Activated CD8-positive, alpha-beta memory T cell treated with anti-CD3 and anti-CD28 coated beads, Interleukin-2, amount 50 U/mL, for 24 hours (primary cell): ENCODE measurements at regions not wholly inside any gene's neighbourhood (a gene's known extent, or its start where the extent isn't known, plus 50 kb on each side); places are given as distances from the start of the nearest gene placed in this dataset.

Experiments used
- DNase-seq: peaks from one replicate; pipeline ENCODE4 v3.0.0-alpha.2; 2020; ENCODE audit errors: extremely low read depth

GRCh38 chr17:65477600-65477999 is 83.8 kb downstream of the AXIN2 start:
- DNase-seq, result no peak

DNA sequence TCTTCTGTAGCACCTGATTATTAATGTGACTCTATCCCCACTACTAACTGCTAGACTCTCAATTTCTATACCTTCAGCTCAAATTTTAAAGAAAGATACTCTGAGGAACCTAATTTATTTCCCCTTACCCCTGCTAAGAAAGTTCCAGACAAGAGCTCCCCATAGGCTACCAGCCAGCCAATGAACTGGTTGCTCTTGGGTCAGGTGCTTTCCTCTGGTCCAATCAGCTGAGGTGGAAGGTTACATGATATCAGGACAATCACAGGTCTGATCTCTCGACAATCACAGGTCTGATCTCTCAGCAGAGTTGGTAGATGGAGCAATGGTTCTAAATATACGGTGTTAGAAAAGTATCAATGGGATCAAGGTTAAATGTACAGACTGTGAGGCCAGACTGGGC is 86.8 kb downstream of the AXIN2 start:
- DNase-seq, result no peak

DNA sequence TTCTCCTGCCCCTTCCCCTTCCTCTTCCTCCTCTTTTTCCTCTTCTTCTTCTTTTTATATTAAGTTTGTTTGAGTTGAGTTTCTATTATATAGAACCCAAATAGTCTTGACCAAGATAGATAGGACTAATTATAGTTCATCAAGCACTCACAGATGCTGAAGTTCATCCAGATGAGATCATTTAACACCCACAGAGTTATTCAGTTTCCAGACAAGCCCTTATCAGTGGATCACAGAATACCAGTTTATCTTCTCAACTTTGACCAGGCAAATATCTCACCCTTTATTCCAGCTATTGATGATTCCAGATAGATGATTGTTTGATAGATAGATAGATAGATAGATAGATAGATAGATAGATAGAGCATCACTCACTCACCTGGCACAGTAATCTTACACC is 87.5 kb downstream of the AXIN2 start:
- DNase-seq, result no peak

DNA sequence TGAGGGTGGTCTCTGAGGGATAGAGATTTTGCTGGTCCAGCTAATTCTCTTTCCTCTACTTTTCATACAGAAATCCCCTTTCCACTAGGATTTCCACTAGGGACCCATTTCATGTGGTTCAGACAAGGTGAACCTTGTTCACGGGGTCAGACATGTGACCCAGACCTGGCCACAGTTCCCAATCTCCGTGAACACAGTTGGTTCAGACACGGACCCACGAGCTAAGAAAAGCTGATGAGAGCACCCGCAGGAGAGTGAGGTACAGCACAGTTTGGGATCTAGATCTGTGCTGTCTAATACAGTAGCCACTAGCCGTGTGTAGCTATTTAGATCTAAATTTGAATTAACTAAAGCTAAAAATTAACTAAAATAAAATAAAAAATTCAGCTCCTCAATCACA is 88.1 kb downstream of the AXIN2 start:
- DNase-seq, result no peak

DNA sequence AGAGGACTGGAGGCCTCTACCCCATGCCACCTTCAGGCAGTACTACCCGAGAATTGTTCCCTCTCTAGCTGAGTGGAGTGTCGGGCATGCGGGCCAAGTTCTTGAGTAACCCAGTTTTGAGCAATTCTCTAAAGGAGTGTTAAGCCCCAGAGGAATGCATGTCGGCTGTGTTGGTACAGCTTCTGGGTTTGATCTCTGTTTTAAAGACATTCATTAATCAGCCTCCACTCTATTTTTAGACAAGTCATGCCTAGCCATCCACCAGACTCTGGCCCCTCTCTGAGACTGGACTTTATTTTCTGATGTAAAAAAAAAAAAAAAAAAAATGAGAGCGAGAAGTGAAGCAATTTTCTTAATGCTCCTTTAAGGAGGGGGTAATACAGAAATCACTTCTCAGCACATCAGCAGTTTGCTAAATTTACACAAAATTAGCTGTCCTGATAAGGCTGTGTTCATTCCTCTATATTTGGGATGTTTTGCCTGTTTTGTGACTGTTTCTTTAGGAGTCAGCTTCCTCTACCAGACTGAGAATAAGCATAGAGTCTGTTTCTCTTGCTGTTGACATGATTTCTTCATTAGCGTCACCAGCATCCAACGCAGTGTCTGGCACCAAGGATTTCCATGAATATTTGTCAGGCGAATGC is 88.7 kb downstream of the AXIN2 start:
- DNase-seq, result no peak

GRCh38 chr17:65470783-65471182 is 90.7 kb downstream of the AXIN2 start:
- DNase-seq, result no peak

GRCh38 chr17:65468321-65468720 is 93.1 kb downstream of the AXIN2 start:
- DNase-seq, result no peak

DNA sequence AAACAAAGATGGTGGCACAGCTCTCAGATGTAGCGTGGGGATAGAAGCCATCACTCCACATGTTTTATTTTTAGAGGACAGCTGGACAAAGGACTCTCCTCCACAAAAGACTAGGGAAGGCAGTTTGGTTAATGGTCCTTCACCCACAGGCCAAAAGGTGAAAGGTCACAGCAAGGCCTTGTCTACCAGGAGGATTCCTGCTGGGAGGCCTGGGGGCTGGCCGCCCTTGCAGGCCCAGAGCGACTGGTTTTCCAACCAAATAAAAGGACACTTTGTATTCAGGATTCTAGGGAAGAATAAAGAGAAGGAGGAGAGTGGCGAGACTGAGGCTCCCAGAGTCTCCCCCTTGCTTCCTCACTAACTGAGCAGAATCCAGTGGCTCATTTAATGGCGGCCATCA is 94.3 kb downstream of the AXIN2 start:
- DNase-seq, result no peak

GRCh38 chr17:65466547-65466946 is 94.9 kb downstream of the AXIN2 start:
- DNase-seq, result no peak

DNA sequence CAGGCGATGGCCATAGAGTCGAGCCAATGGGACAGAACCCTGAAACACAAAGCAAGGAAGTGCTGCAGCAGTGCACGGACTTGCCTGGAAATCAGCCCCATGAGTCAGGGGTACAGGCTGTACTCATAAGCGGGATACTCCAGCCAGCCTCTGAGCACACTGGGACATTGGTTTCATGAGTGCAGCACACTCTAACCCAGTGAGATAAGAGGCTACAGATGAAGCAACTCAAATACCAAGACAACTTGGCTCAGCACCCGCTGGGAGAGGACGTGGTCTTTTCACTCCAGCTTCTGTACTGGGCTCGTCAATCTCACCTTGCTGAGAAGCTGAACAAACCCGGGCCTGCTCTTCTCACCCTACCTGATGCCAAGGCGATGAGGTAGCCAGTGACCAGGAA is 98.2 kb downstream of the AXIN2 start:
- no peak for DNase-seq

DNA sequence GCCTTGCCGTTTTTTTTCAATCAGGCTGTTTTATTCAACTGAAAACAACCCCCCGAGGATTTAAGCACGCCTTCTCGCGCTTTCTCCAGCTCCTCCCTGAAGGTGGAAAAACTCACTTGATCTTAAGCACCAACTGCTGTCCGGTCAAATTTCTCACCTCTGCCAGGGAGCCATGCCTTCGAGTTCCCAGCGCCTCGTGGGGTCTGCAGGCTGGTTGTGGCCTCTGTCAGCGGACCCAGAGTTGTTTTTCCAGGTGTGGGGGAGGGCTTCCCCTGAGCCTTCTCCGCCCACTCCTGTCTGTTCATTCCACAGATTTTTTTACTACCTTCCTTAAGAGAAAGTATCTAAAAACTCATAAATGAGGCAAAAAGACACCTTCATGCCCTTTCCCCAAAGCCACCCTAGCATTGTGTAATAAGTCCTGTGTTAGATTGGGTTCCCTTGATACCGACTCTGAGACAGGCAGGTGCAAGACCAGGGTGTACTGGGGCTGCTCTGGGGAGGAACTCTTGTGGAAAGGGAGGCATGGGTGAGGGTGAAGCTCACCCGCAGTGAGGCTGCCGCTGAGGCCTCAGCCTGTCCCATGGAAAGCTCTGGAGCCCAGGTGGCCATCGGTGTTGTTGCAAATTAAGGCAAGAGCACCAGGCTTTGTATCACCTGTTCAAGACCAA is 101.6 kb downstream of the AXIN2 start:
- DNase-seq, result no peak

- no peak for DNase-seq
Measured at GRCh38 chr17:65457635-65458257, 103.7 kb downstream of the AXIN2 start.

DNA sequence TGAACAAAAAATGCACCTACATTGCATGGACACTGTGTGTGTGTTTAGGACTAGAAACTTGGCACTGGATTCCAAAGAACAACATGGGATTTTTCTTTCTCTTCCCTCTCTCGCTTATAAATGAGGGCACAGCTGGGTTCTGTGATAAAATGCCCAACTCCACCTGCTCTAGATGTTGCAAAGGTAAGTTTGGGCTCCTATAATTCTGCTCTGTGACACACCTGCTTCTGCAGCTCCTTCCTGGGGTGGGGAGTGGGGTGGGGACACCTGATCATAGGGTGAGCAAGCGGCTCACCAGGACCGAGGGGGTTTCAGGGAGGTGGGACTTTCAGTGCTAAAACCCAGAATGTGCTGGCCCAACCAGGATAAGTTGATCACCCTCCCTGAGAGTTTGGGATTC is 104.3 kb downstream of the AXIN2 start:
- no peak for DNase-seq

DNA sequence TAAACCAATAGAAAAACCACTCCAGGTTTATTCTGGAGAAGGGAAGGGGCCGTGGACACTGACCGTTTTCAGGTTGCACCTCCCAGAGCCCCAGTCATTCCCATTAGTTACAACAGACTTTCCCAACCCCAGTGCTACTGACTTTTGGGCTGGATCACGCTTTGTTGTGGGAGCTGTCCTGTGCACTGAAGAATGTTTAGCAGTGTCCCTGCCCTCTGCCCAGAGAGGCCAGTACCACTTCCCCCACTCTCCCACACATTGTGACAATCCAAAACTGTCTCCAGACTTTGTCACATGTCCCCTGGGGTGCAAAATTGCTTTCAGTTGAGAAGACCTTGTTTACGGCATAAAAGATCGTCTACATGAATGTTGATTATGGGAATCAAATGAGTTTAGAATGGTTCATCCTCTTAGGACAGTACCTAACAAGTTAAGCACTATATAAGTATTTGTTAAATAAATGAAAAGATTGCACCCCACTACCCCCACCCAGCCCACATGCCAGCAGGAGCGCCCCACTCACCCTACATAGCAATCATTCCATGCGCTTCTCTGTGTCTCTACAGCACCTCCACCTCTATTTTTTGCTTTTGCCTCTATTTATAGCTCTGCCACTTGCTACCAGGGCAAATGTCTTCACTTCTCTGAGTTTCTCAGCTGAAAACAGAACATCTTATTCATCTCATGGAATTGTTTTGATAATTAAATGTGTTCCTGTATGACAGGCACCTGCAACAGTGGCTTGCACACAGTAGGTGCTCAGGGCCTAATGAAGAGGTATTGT is 104.9 kb downstream of the AXIN2 start:
- no peak for DNase-seq

- no peak for DNase-seq
Measured at GRCh38 chr17:65455972-65456343, 105.5 kb downstream of the AXIN2 start.

DNA sequence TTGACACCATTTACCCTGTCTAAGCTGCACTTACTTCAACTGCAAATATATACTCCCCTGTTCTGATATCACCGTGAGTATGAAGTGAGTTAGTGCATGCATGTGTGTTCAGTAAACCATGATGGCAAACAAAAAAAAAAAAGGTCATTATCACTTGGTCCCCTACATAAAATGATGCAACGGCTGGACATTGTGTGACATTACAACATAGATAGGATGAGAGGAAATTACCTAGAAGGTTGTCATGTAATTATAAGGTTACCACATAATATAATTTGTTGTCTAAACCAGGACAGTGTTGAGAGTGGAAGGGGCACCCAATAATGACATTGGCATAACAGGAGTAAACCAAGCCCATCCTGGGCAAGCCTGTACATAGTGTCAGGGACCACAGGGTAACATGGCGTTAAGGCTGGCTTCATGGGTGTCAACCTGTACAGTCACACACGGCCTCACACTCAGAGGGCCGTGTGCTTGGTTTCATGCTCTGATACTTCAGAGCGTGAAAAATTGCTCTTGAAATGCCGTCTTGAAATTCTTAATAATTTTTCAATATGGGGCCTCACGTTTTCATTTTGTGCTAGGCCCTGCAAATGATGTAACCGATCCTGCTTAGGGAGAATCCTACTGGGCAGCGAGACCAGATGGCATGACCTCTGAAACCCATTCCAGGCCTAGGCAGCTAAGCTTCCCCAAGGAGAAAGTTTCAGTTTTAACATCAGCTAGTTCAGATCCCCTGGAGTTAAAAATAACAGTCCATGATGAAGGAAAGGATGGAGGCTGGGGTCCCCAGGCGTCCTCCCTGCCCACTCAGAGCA is 106.1 kb downstream of the AXIN2 start:
- no peak for DNase-seq

- DNase-seq, result no peak
Measured at GRCh38 chr17:65453204-65453931, 108.1 kb downstream of the AXIN2 start.

GRCh38 chr17:65449495-65449894 is 112.0 kb downstream of the AXIN2 start:
- no peak for DNase-seq

- no peak for DNase-seq
Measured at GRCh38 chr17:65447823-65448222, 113.6 kb downstream of the AXIN2 start.

- no peak for DNase-seq
Measured at GRCh38 chr17:65446838-65447526, 114.5 kb downstream of the AXIN2 start.

GRCh38 chr17:65446043-65446442 is 115.4 kb downstream of the AXIN2 start:
- DNase-seq, result no peak
